ENCODE measurements at regions not wholly inside any gene's neighbourhood (a gene's known extent, or its start where the extent isn't known, plus 50 kb on each side); places are given as distances from the start of the nearest gene placed in this dataset.

DNA sequence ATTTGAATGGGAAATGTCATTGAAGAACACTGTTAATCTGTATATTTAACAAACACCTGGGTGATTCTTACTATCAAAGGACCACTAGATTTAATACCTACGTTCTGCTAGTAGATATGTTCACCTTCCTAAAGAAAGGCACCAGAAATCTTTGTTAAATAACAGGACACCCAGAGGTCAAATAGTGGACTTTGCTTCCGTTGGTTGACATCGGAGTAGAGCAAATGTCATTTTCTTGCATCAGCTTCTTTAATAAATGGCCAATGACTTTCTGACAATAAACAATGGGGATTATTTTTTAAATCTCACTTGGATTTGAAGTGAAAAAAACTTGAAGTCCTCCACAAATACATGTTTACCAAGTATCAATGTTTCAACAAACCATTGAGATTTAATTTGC, 111.1 kb downstream of the LACC1 start:
- no peak for DNase-seq (ENCODE audit: low read depth in 1 of 2, low spot score in 2 of 2)
- Histone ChIP-seq H4K91ac (replicated peaks; ENCODE audit: insufficient read length, low read length) (no peak overlapping the region), H2AK5ac (ENCODE audit: low read depth, low read length) (no peak overlapping the region), H2BK15ac (ENCODE audit: low read length) (no peak overlapping the region), H2AFZ (ENCODE audit: low read length) (no peak overlapping the region), H3K23me2 (ENCODE audit: low read depth, low read length) (no peaks in the 10 kb centered on the region), H3K79me1 (ENCODE audit: low read depth, low read length) (no peaks in the 10 kb centered on the region), H3K4me3 (ENCODE audit: extremely low read depth in 1 of 4, insufficient read depth in 2 of 4, low read depth in 3 of 4, low read length in 4 of 4) (no peak overlapping the region), H2BK12ac (ENCODE audit: low read depth, low read length) (no peak overlapping the region), H3K9ac (replicated peaks in 1 of 4; ENCODE audit: extremely low read depth in 1 of 4, low read depth in 3 of 4, low read length in 3 of 4) (no peak overlapping the region), H4K8ac (ENCODE audit: extremely low read depth, insufficient read depth, low read length) (no peak overlapping the region), H2BK120ac (replicated peaks; ENCODE audit: low read depth, low read length) (no peak overlapping the region), H3K23ac (ENCODE audit: insufficient read length) (no peak overlapping the region), H3K56ac (replicated peaks; ENCODE audit: insufficient read length, low read depth, low read length) (no peak overlapping the region), H4K5ac (ENCODE audit: insufficient read length, low read depth, low read length) (no peak overlapping the region), H3K4me1 (replicated peaks in 1 of 4; ENCODE audit: control insufficient read depth in 3 of 4, insufficient read depth in 4 of 4, low read length in 3 of 4) (peaks cover 3 to 6% (median 5%) of the 10 kb centered on the region in 4 experiments; a peak in 5 of 7 replicates), H3K14ac (ENCODE audit: insufficient read length) (no peak overlapping the region), H3K18ac (ENCODE audit: extremely low read depth, low read length) (no peak overlapping the region), H3K9me3 (ENCODE audit: insufficient read depth in 2 of 2, low read depth in 1 of 2, low read length in 1 of 2) (peaks cover 0 to 7% of the 10 kb centered on the region in 2 experiments; a peak in 1 of 4 replicates), H3K4ac (replicated peaks; ENCODE audit: insufficient read length, low read depth, low read length) (no peak overlapping the region), H3K79me2 (ENCODE audit: control insufficient read depth in 1 of 2, insufficient read depth in 2 of 2, low read length in 2 of 2) (no peaks in the 10 kb centered on the region), H4K20me1 (replicated peaks in 1 of 2; ENCODE audit: control insufficient read depth in 1 of 2, insufficient read depth in 2 of 2, low read length in 2 of 2) (no peaks in the 10 kb centered on the region), H3K27me3 (replicated peaks in 1 of 4; ENCODE audit: control insufficient read depth in 3 of 4, extremely low read depth in 1 of 4, insufficient read depth in 3 of 4, low read length in 3 of 4) (no peaks in the 10 kb centered on the region), H3K27ac (ENCODE audit: low read depth, low read length) (no peak overlapping the region), H3K4me2 (ENCODE audit: insufficient read depth in 1 of 2, low read depth in 2 of 2, low read length in 2 of 2) (no peak overlapping the region), H2BK20ac (ENCODE audit: low read length) (no peak overlapping the region), H3K36me3 (ENCODE audit: control insufficient read depth in 2 of 4, insufficient read depth in 4 of 4, low read length in 3 of 4) (no peaks in the 10 kb centered on the region), H2BK5ac (ENCODE audit: low read depth, low read length) (no peak overlapping the region)
- WGBS, 2 experiments (ENCODE audit: extremely low coverage in 1 of 2, insufficient coverage in 1 of 2, insufficient read length in 1 of 2, insufficient replicate concordance in 2 of 2, low coverage in 1 of 2, low lambda C conversion rate in 2 of 2, missing lambda C conversion rate in 1 of 2), result 89% methylated on average over 3 of the region's 3 CpGs; no CpG with 5 or more reads in 1 of the 2 experiments
- no peak for FAIRE-seq
- ChIA-PET POLR2A (ENCODE audit: partially characterized antibody) (no interaction called here), CTCF (ENCODE audit: partially characterized antibody) (interaction anchor here (1.3 kb wide), 1 partner anchor 10 kb away, joined by 4 read pairs; no protein-coding TSS in a partner anchor)
- TF ChIP-seq, protein P1, sequence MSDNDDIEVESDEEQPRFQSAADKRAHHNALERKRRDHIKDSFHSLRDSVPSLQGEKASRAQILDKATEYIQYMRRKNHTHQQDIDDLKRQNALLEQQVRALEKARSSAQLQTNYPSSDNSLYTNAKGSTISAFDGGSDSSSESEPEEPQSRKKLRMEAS (IDR thresholded peaks at IDR 0.05), result no peak
- TF ChIP-seq KDM4A (IDR thresholded peaks at IDR 0.05; ENCODE audit: low read depth, low read length, severe bottlenecking) (no peak), TCF12 (IDR thresholded peaks at IDR 0.05; ENCODE audit: low read depth, low read length) (no peak), SP2 (IDR thresholded peaks at IDR 0.05; ENCODE audit: low read length) (no peak), SP1 (IDR thresholded peaks at IDR 0.05; ENCODE audit: low read depth, low read length) (no peak), JUN (IDR thresholded peaks at IDR 0.05; ENCODE audit: low read depth, low read length) (no peak)
- TF ChIP-seq, protein P2, sequence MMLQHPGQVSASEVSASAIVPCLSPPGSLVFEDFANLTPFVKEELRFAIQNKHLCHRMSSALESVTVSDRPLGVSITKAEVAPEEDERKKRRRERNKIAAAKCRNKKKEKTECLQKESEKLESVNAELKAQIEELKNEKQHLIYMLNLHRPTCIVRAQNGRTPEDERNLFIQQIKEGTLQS (IDR thresholded peaks at IDR 0.05; ENCODE audit: insufficient read depth, low read depth, low read length), result no peak
